HUES6 (cell line): ENCODE measurements at regions not wholly inside any gene's neighbourhood (a gene's known extent, or its start where the extent isn't known, plus 50 kb on each side); places are given as distances from the start of the nearest gene placed in this dataset.

ENCODE experiments used
- H3K27ac ChIP-seq: 2 replicates; pipeline ENCODE4 v1.7.0; 2013; ENCODE audit warnings: low read depth, mild to moderate bottlenecking, low read length, inconsistent platforms
- H3K27me3 ChIP-seq: 2 replicates; pipeline ENCODE4 v1.6.1; 2013; ENCODE audit warnings: low read length; ENCODE audit not compliant: control insufficient read depth, insufficient read depth
- H3K36me3 ChIP-seq: 2 replicates; pipeline ENCODE4 v1.6.1; 2013; ENCODE audit warnings: low read length; ENCODE audit not compliant: control insufficient read depth, insufficient read depth
- H3K4me1 ChIP-seq: 2 replicates; pipeline ENCODE4 v1.6.1; 2013; ENCODE audit warnings: low read length; ENCODE audit not compliant: control insufficient read depth, insufficient read depth
- H3K4me3 ChIP-seq: 2 replicates; pipeline ENCODE4 v1.5.1; 2013; ENCODE audit warnings: low read depth, low read length
- H3K9ac ChIP-seq: one replicate; pipeline ENCODE4 v1.6.1; 2013; ENCODE audit warnings: mild to moderate bottlenecking, low read length
- H3K9me3 ChIP-seq: 2 replicates; pipeline ENCODE4 v1.6.1; 2013; ENCODE audit warnings: low read depth, low read length; ENCODE audit not compliant: control insufficient read depth, insufficient read depth

- 0 out of 2 replicates have a peak, but pooled peaks cover 3% of the 10 kb centered on the region for H3K4me1 ChIP-seq
- H3K9me3 ChIP-seq = peaks cover 8% of the 10 kb centered on the region; the same call in 1 of the 2 replicates
- no peaks in the 10 kb centered on the region for H3K27me3 ChIP-seq
- no peaks in the 10 kb centered on the region for H3K36me3 ChIP-seq
- no peak overlapping the region for H3K4me3 ChIP-seq
- H3K27ac ChIP-seq = no peak overlapping the region
- H3K9ac ChIP-seq = no peak overlapping the region
Observed at GRCh38 chr12:4223273-4223845, 50.2 kb upstream of the CCND2 start.

- Histone ChIP-seq H3K9me3 (peaks cover 8% of the 10 kb centered on the region; the same call in 1 of the 2 replicates), H3K4me3 (no peak overlapping the region), H3K4me1 (no peaks in the 10 kb centered on the region), H3K9ac (no peak overlapping the region), H3K27ac (no peak overlapping the region), H3K36me3 (no peaks in the 10 kb centered on the region), H3K27me3 (no peaks in the 10 kb centered on the region)
Observed at GRCh38 chr12:4221258-4221620, 52.3 kb upstream of the CCND2 start.

GRCh38 chr12:4220536-4221257 lies 52.9 kb upstream of the CCND2 start:
- Histone ChIP-seq H3K27ac (no peak overlapping the region), H3K4me1 (no peaks in the 10 kb centered on the region), H3K27me3 (no peaks in the 10 kb centered on the region), H3K9ac (no peak overlapping the region), H3K4me3 (no peak overlapping the region), H3K36me3 (no peaks in the 10 kb centered on the region), H3K9me3 (peaks cover 8% of the 10 kb centered on the region; the same call in 1 of the 2 replicates)

GRCh38 chr12:4217091-4217490 lies 56.5 kb upstream of the CCND2 start:
- H3K27me3 ChIP-seq = no peaks in the 10 kb centered on the region
- no peaks in the 10 kb centered on the region for H3K36me3 ChIP-seq
- H3K9me3 ChIP-seq = peaks cover under 1% of the 10 kb centered on the region; the same call in 1 of the 2 replicates
- H3K4me1 ChIP-seq = no peaks in the 10 kb centered on the region
- no peak overlapping the region for H3K9ac ChIP-seq
- no peak overlapping the region for H3K27ac ChIP-seq
- no peak overlapping the region for H3K4me3 ChIP-seq

- Histone ChIP-seq H3K27ac (no peak overlapping the region), H3K36me3 (no peaks in the 10 kb centered on the region), H3K9ac (no peak overlapping the region), H3K27me3 (no peaks in the 10 kb centered on the region), H3K4me1 (no peaks in the 10 kb centered on the region), H3K4me3 (no peak overlapping the region), H3K9me3 (no peaks in the 10 kb centered on the region)
Observed at GRCh38 chr12:4216187-4216927, 57.2 kb upstream of the CCND2 start.

- Histone ChIP-seq H3K4me1 (no peaks in the 10 kb centered on the region), H3K36me3 (no peaks in the 10 kb centered on the region), H3K9me3 (no peaks in the 10 kb centered on the region), H3K4me3 (no peak overlapping the region), H3K27ac (no peak overlapping the region), H3K9ac (no peak overlapping the region), H3K27me3 (no peaks in the 10 kb centered on the region)
Observed at GRCh38 chr12:4215229-4216186, 58.1 kb upstream of the CCND2 start.

GRCh38 chr12:4214877-4215228 lies 58.7 kb upstream of the CCND2 start:
- no peaks in the 10 kb centered on the region for H3K4me1 ChIP-seq
- no peaks in the 10 kb centered on the region for H3K27me3 ChIP-seq
- no peak overlapping the region for H3K4me3 ChIP-seq
- no peak overlapping the region for H3K27ac ChIP-seq
- H3K9me3 ChIP-seq = no peaks in the 10 kb centered on the region
- H3K9ac ChIP-seq = no peak overlapping the region
- H3K36me3 ChIP-seq = no peaks in the 10 kb centered on the region

GRCh38 chr12:4213471-4213870 lies 60.1 kb upstream of the CCND2 start:
- H3K36me3 ChIP-seq = no peaks in the 10 kb centered on the region
- H3K9me3 ChIP-seq = no peaks in the 10 kb centered on the region
- no peaks in the 10 kb centered on the region for H3K27me3 ChIP-seq
- no peak overlapping the region for H3K27ac ChIP-seq
- H3K9ac ChIP-seq = no peak overlapping the region
- H3K4me3 ChIP-seq = no peak overlapping the region
- H3K4me1 ChIP-seq = no peaks in the 10 kb centered on the region

GRCh38 chr12:4212845-4213244 lies 60.7 kb upstream of the CCND2 start:
- Histone ChIP-seq H3K27ac (no peak overlapping the region), H3K9ac (no peak overlapping the region), H3K4me3 (no peak overlapping the region), H3K4me1 (no peaks in the 10 kb centered on the region), H3K9me3 (no peaks in the 10 kb centered on the region), H3K36me3 (no peaks in the 10 kb centered on the region), H3K27me3 (no peaks in the 10 kb centered on the region)

- H3K36me3 ChIP-seq = no peaks in the 10 kb centered on the region
- H3K27me3 ChIP-seq = no peaks in the 10 kb centered on the region
- no peaks in the 10 kb centered on the region for H3K9me3 ChIP-seq
- H3K9ac ChIP-seq = no peak overlapping the region
- no peaks in the 10 kb centered on the region for H3K4me1 ChIP-seq
- no peak overlapping the region for H3K27ac ChIP-seq
- no peak overlapping the region for H3K4me3 ChIP-seq
Observed at GRCh38 chr12:4211372-4211771, 62.2 kb upstream of the CCND2 start.
